ENCODE measurements at regions not wholly inside any gene's neighbourhood (a gene's known extent, or its start where the extent isn't known, plus 50 kb on each side); places are given as distances from the start of the nearest gene placed in this dataset.

DNA sequence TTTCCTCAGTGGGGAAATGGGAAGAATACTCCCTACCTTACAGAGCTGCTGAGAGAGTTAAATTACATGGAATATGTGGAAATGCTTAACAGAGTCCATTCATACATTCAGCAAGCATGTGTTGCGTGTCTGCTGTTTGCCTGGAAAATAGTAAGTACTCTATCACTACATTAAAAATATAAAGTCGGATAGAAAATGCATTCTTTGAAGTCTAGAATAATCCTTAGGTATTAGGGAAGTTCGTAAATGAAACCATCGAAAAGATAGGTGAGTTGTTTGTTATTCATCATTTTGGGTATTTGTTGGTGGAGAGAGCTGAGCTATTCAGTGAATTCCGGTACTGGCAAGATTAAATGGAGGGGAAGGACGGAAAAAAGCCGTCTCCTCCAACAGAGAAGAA, 200.1 kb downstream of the OPA1 start:
- TF ChIP-seq, protein P1, sequence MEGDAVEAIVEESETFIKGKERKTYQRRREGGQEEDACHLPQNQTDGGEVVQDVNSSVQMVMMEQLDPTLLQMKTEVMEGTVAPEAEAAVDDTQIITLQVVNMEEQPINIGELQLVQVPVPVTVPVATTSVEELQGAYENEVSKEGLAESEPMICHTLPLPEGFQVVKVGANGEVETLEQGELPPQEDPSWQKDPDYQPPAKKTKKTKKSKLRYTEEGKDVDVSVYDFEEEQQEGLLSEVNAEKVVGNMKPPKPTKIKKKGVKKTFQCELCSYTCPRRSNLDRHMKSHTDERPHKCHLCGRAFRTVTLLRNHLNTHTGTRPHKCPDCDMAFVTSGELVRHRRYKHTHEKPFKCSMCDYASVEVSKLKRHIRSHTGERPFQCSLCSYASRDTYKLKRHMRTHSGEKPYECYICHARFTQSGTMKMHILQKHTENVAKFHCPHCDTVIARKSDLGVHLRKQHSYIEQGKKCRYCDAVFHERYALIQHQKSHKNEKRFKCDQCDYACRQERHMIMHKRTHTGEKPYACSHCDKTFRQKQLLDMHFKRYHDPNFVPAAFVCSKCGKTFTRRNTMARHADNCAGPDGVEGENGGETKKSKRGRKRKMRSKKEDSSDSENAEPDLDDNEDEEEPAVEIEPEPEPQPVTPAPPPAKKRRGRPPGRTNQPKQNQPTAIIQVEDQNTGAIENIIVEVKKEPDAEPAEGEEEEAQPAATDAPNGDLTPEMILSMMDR (IDR thresholded peaks at IDR 0.05), result no peak
- no peak for TF ChIP-seq POLR2A (IDR thresholded peaks at IDR 0.05)
